Stimulated activated CD4-positive, alpha-beta T cell treated with anti-CD3 and anti-CD28 coated beads, Interleukin-1b, Interleukin-23, amount 100 ng/mL, for 4 hours (primary cell): ENCODE measurements at regions not wholly inside any gene's neighbourhood (a gene's known extent, or its start where the extent isn't known, plus 50 kb on each side); places are given as distances from the start of the nearest gene placed in this dataset.

ENCODE experiments used
- DNase-seq, 2 donors: peaks; one replicate each; pipeline ENCODE4 v3.0.0-alpha.2; 2020; ENCODE audit warnings: low read depth in 2 of 2

DNA sequence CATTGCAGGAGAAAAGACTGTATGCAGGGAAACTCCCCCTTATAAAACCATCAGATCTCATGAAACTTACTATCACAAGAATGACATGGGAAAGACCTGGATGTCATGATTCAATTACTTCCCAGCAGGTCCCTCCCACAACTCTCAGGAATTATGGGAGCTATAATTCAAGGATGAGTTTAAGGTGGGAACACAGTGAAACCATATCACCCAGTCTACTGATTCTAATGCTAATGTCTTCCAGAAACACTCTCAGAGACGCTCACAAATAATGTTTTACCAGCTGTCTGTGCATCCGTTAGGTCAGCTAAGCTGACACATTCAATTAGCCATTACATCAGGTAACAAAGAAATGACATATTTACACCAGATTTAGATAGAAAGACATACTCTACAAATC, 637.9 kb downstream of the NLGN4Y start:
- DNase-seq: no peak

DNA sequence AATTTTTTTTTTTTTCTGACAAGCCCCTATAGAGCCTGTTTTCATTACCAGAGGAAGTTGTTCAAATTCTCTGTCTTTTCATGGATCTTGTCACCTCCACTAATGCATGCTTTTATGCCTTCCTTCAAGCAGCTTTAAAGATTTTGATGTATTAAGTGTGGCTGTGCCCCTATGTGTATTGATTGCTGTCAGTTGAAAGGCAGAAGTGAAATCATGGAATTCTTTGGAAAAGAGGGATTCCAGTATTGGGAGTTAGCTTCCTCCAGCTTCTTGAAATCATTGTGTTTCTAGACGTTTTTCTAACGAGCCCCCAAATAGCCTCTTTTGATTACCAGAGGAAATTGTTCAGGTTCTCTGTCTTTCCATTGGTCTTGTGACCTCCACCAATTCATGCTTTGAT, 655.6 kb downstream of the NLGN4Y start:
- no peak for DNase-seq

DNA sequence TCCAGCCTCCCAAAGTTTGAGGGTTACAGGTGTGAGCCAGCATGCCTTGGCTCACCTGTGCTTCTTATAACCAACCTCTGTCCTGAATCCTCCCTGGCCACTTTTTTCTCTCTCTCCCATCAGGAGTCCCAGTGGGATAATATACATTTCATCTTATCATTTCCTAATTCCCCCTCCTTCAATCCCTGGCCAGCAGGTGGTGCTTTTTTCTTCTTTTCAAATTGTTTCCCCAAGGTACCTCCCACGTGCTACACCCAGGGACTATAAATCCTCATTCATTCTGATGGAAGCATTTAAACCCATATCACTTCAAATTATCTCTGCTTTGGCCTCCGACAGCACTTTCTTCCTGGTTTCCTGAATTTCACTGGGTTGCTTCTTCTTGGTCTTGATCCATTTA, 704.7 kb downstream of the NLGN4Y start:
- DNase-seq: no peak

DNA sequence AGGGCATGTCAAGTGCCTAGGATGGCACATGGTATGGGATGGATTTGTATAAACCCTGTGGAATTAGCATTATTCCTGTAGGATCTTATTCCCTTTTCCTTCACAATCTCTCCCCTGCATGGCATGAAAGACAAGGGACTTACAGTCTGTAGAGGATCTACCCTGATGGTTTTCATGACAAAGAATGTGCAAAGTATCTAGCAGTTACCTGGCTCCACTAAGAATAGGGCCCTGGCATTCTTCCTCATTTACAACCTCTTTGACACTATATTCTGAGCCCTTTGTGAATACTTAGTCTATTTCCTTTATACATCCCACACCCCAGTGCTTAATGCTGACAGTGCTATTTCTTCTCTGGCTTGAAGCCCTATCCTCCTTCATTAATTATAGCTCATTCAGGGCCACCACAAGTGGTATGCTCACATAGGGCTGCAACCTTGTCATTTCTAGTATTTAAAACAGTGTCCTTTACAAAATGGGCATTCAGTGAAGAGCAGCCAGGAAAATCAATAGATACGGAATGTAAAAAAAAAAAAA, 715.3 kb downstream of the NLGN4Y start:
- DNase-seq: no peak

DNA sequence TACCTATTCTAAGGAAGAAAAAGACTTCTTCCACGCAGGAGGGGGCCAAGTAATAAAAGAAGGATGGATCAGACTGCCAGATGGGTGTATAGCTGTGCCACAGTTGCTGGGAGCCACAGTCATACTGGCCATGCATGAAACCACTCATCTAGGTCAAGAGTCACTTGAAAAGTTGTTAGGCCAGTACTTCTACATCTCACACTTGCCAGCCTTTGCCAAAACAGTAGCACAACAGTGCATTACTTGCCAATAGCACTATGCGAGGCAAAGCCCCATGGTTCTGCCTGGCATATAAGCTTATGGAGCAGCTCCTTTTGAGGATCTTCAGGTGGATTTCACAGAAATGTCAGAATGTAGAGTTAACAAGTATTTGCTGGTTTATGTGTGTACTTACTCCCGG, 735.0 kb downstream of the NLGN4Y start:
- DNase-seq: no peak

DNA sequence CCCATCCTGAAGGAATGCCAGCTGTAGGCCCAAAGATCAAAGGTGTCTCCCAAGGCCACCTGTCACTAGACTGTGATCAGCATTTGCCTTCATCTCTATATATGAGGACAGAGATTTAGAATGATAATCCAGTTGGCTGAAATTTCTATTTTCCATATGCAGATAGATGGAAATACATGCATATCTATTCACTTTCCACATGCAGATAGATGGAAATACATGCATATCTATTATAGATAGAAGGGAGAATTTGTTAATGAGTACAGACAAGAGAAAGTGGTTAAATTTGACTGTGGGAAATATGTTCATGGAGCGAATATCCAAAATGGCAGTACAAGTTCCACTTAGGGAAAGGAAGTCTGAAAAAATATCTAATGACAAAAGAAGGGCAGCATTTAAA, 762.2 kb downstream of the NLGN4Y start:
- DNase-seq: no peak

DNA sequence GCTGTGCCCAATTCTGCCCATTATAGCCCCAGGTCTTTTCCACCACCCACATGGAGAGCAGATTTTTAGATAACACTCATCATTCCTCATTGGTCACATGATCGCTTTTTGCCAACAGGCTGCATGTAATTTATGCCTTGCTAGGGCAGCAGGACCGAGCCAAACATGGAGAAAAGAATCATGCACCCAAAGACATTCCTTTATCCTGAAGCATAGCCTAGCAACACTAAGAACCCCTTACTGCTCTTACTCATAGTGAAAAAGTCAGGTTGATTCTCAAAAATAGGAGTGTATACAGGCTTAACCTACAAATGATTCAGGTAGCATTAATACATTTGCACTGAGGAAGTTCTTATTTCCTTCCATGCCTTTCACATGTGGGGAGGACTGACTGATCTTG, 765.5 kb downstream of the NLGN4Y start:
- no peak for DNase-seq

DNA sequence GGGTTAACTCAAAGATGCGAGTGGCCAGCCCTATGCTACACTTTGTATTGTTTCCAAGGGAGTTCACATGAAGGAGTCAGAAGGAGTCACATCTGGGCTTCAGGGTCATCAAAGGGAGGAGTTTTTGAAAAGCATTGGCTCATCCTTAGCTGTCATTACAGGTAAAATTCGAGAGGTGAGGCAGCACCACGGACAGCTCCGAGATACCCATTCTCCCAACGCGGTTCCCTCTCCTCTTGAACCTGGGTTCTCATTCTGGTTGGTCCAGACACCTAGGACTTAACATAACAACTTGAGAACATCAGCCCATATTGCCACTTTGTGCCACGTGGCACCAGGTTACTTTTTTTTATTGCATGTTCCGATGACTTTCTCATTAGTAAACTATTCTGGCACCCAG, 768.6 kb downstream of the NLGN4Y start:
- DNase-seq: no peak

DNA sequence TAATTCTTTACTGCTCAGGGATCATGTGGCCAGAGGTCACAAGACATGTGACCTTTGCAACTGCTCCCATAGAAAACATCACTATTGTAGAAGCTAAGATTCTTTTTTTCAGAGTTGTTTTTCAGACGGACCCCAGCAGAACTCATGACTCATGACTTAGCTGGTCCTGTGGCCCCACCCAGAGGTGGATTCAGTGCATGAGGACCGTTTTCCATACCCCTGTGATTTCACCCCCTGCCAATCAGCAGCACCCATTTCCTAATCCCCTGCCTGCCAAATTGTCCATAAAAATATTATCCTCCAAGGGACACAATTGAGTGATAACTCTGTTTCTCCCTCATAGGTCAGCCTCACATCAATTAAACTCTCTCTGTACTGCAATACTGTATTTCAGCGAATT, 777.5 kb downstream of the NLGN4Y start:
- no peak for DNase-seq

DNA sequence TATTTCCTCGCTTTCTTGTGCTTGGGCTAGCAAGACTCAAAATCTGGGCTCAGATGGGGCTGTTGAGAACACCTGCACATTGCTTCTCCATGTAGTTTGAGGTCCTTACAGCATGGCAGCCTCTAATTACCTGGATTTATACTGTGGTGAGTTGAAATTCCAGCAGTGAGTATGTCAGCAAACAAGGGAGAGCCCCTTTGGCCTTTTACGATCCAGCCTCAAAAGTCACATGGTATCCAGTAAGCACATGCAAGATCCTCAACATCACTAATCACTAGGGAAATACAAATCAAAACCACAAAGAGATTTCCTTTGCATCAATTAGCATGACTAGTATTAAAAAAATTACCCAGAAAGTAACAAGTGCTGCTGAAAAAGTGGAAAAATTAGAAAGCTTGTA, 787.8 kb downstream of the NLGN4Y start:
- no peak for DNase-seq

DNA sequence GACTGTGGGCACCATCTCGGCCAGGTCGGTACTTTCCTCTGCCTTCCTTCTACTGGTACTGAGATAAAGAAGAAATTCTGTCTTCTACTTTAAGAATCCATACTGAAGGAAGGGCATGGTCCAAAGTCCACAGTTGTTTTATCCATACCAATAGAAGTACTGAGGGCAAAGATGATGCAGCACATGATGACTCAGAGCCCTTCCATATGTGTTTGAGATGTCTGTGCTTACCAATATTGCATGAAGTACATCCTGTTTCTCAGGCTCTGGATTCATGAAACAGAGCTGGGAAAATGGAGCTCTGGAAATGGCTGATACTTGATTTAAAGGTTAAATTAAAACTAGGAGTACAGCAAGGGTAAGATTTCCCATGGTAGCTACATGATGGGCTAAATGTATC, 799.9 kb downstream of the NLGN4Y start:
- no peak for DNase-seq

DNA sequence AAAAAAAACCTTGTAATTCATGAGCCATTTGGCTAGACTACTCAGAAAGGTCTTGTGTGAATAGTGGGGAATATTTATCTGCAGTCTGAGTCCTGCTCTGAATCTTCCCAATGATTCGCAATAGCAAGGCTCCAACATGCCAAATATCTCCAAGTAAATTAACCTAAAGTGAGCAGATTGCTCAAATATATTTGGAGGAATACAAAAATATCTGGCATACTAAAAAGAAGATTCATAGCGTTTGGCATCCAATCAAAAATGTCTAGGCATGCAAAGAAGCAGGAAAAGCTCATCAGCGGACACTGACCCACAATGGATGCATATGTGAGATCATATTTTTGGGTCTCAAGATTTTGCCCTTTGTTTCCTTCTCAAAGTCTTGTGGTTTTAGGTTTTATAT, 800.9 kb downstream of the NLGN4Y start:
- DNase-seq: no peak

DNA sequence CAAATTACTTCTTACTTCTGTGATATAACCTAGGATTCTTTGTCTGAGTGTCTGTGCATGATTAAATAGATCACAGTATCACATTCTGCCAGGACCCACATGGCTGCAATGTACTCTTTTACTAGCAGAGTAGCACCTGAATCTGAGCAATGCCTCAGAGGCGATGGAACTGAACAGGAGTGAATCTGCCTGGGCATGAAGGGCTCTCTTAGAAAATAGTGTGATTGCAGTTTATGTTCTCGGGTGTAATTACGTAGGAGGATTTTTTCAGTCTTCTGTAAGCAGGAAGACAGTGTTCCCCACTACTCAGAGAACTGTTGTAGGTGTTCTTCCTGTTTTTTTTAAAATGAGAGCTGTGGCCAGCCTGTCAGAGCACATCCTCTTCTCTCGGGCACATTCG, 802.3 kb downstream of the NLGN4Y start:
- no peak for DNase-seq

DNA sequence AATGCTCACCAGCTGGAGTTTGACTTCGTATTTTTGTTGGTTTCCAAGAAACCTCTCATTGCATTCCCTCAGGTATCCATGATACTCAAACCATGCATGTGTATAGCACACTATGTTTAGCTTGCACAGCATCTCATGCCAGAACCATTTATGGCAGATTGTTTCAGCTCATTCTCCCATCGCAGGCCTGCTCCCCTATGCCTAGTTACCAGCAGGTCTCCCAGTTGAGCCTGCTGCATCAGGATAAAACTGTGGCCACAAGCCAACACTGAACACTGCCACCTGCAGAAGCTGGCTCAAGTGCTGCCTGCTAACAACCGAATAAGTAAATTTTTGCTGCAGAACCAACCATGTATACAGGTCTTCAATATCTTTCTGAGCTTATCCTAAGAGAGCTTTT, 804.5 kb downstream of the NLGN4Y start:
- DNase-seq: no peak

DNA sequence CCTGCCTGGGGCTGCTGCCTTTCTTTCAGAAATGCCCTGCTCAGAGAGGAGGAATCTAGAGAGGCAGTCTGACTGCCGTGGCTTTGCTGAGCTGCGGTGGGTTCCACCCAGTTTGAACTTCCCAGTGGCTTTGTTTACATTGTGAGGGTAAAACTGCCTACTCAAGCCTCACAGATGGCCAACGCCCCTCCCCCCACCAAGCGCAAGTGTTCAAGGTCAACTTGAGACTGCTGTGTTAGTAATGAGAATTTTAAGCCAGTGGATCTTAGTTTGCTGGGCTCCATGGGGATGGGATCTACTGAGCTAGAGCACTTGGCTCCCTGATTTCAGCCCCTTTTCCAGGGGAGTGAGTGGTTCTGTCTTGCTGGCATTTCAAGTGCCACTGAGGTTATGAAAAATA, 819.2 kb downstream of the NLGN4Y start:
- DNase-seq: no peak

DNA sequence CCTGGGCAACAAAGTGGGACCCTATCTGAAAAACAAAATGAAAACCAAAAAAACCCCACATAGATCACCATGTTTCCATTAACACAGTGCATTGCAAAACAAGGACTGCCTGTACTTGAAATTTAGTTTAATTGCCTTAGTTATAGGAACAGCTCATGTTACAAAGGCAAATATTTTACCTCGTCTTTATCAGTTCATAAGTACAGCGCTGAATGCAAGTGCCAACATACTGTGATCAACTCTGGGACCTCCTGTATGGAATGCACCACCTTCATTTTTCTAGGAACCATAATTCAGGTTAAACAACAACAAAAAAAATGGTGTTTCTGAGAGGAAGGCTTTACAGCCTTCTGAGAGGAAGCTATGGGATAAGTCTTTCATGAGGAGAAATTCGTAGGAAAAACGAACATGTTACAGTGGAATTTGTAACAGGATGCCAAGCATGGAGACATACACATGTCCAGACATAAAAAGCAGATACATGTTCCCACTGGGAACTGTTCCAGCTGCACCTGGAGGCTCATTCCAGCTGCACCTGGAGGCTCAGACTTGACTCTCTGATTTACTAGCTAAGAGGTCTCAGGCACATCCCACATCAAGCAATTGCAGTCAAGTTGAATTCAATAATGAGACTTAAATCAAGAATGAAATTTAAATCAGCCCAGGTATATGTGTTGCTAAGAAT, 821.3 kb downstream of the NLGN4Y start:
- DNase-seq: no peak

DNA sequence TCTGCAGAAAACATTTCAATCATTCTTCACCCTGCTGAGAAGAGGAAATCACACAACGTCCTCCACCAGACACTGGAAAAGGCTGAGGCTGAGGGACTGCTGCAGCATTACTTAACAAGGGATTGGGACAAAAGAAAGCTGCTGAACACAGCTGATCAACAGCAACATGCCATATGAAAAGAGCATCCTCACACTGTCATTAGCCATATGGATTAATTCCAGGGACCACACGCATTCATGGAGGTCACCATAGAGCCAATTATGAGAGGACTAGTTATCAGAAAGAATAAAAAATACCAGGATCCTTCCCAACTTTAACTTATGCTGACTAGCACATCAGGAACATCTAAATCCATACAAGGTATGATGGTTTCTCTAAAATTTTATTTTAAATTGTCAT, 825.0 kb downstream of the NLGN4Y start:
- no peak for DNase-seq

DNA sequence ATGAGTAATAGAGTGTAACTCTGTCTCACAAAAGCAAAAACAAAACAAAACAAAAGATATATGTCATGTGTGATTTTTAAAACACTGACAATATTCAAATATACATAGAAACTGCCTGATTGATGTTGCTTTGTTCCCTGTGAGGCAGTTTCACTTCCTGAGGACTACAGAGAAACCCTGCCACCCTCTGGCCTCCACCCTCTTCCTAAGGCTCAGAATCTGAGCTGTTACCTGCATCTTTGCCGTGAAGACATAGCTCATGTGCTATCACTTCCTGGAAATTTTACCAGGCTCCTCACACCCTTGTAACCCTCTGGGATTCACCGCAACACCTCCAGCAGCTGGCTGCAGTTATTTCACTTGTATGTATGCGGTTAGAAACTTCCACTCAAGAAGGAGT, 831.0 kb downstream of the NLGN4Y start:
- peak in 1 of 2 donors; percentile 0 for DNase-seq

DNA sequence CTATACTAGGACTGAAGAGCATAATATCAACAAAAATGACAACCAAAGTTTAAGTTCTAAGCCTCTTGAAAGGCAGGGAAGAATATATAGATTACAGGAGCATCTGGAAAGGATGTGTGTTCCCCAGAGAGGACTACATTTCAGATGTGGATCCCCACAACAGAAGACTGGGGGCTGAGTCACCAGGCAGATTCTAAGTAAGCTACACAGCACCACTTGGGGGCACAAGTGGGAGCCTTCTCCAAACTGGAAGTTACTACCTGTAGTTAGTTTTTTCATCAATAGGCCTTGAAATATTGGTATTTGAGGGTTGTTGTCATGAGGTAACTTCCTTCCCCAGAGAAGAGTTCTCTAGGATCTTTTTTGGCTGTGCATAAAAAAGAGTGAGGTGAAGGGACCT, 836.1 kb downstream of the NLGN4Y start:
- DNase-seq: no peak

DNA sequence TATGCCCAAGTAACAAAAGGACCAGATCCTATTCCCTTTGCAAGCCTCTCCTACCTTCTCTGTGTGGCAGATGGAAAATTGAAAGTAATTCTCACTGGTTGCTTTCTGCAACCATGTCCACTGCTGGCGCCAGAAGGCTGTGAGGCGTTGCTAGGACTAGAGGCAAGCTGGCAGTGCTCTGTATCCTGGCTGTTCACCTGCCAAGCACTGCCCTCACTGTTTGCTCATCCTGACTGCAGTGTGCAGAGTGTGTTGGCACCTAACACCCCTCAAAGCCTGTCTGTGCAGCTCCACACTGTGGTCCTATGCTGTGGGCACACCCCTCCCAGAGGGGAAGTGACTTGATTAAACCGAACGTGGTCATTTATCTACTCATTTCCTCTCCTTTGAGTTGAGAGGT, 840.7 kb downstream of the NLGN4Y start:
- DNase-seq: no peak

DNA sequence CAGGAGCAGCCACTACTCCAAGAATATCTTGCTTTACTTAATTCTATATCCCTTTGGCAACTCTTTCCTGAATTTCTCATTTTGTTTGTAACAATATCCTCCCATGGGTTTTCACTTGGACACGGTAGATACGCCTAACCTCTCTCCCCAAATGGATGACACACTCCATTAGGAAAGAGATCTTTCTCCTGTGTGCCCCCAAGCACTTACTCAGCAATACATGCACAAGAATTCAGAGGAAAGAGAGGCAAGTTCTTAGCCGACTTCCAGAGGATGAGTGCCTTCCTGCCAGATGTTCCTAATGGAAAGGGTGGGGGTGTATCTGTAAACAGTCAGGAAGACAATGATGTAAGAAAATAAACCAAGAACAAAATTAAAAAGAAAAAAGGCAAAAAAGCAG, 844.5 kb downstream of the NLGN4Y start:
- no peak for DNase-seq

DNA sequence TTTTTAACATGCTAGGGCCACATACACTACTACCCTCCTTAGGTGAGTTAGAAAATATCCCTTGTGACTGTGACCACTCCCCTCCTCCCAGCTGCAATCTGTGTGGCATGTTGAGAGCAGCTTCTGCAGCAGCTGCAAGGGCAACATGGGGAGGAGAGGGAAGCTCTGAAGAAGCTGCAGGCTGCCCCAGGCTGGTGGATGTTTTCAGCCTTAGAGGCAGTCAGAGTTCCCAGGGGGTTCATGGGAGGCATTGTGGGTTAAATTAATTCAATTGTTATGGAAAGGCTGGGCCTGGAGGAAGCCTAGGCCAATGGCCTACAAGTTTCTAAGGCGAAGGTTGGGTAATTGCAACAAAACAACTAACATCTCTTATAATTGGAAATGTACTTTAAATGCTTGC, 860.8 kb downstream of the NLGN4Y start:
- DNase-seq: no peak

DNA sequence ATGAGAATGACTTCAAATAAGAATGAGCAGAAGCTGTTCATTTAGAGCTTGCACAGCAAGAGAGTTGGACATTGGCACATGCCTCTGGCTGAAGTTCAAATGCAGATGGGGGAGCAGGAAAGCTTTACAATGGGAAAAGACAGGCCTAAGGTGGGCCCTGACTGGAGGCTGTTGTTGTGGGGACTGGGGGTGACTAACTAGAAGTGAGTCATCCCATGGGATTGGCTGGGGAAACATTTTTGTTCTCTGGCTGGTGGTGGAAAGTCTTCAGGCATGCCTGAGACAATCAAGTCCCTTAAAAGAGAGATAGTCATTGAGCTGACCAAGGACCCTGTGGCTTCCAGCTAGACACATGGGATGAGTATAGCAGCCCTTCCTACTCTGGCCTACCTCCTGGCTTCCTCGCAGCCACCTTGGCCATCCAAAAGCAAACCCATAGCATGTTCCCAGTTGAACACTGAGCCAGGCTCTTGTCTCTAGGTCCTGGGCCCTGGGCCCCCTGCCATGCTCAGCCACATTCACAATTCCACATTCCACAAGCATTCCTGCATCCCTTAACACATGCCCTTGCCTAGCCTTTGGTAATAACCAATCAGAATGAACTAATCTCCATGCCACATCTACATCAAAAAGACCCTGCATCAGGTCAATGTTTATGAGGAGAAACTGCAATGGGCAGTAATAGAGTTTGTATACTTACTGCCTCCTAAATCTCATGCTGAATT, 873.4 kb downstream of the NLGN4Y start:
- DNase-seq: no peak

DNA sequence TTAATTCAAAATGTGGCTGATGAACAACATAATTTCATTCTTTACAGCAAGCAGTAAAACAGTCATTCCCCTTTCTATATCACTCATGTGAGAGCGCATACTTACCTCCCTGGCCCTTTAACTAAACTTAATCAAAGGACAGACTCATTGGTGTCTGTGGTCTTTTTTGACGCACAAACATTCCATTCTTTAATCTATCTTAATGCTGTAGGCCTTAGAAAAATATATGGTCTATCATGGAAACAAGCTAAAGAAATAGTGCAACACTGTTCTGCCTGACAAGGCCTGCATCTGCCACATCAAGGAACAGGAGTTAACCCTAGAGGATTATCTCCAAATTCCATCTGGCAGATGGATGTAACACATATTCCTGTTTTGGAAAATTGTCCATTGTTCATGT, 878.1 kb downstream of the NLGN4Y start:
- no peak for DNase-seq
